ENCODE measurements at regions not wholly inside any gene's neighbourhood (a gene's known extent, or its start where the extent isn't known, plus 50 kb on each side); places are given as distances from the start of the nearest gene placed in this dataset.
A peak's percentile ranks its signal among the peaks of the same experiment; 100 is the strongest.

- intact Hi-C loops (cut with DNase I) = no loop called here
- no peaks in the 10 kb centered on the region for H3K27me3 ChIP-seq (ENCODE audit: insufficient read depth in 3 of 3, low read length in 2 of 3)
- H3K36me3 ChIP-seq (ENCODE audit: insufficient read depth in 1 of 2, low read depth in 1 of 2) = no peaks in the 10 kb centered on the region
- no peak for ATAC-seq
- DNase-seq = peak in 1 of 2 donors; percentile 39
- H3K9me3 ChIP-seq = no peaks in the 10 kb centered on the region
- no peaks in the 10 kb centered on the region for H3K4me1 ChIP-seq
- 72 to 80% (median 72%) methylated on average over 3 of the region's 3 CpGs for WGBS, 3 donors
- no peak for TF ChIP-seq CTCF (IDR thresholded peaks at IDR 0.05)
- H3K4me3 ChIP-seq = no peak overlapping the region
- no peak overlapping the region for H3K27ac ChIP-seq
Observed at GRCh38 chr12:17204289-17205054, 598.5 kb upstream of the LMO3 start.

- no peak for ATAC-seq
- peak in 1 of 2 donors; percentile 15 for DNase-seq
- Histone ChIP-seq H3K36me3 (ENCODE audit: insufficient read depth in 1 of 2, low read depth in 1 of 2) (no peaks in the 10 kb centered on the region), H3K4me3 (no peak overlapping the region), H3K27ac (no peak overlapping the region), H3K9me3 (no peaks in the 10 kb centered on the region), H3K27me3 (ENCODE audit: insufficient read depth in 3 of 3, low read length in 2 of 3) (no peaks in the 10 kb centered on the region), H3K4me1 (no peaks in the 10 kb centered on the region)
- intact Hi-C loops (cut with DNase I) = no loop called here
- no peak for TF ChIP-seq CTCF (IDR thresholded peaks at IDR 0.05)
- WGBS, 3 donors = 74 to 80% (median 75%) methylated on average over 5 of the region's 5 CpGs
Observed at GRCh38 chr12:17203497-17203896, 597.5 kb upstream of the LMO3 start.

GRCh38 chr12:17197971-17198370 lies 592.0 kb upstream of the LMO3 start:
- intact Hi-C loops (cut with DNase I) = no loop called here
- no peak for TF ChIP-seq CTCF (IDR thresholded peaks at IDR 0.05)
- Histone ChIP-seq H3K27ac (no peak overlapping the region), H3K27me3 (ENCODE audit: insufficient read depth in 3 of 3, low read length in 2 of 3) (no peaks in the 10 kb centered on the region), H3K4me3 (no peak overlapping the region), H3K9me3 (no peaks in the 10 kb centered on the region), H3K4me1 (no peaks in the 10 kb centered on the region), H3K36me3 (ENCODE audit: insufficient read depth in 1 of 2, low read depth in 1 of 2) (no peaks in the 10 kb centered on the region)
- 45 to 70% (median 59%) methylated on average over 3 of the region's 3 CpGs for WGBS, 3 donors
- ATAC-seq = no peak
- DNase-seq = no peak

GRCh38 chr12:17192721-17193120 lies 586.8 kb upstream of the LMO3 start:
- no peak for ATAC-seq
- H3K27ac ChIP-seq = no peak overlapping the region
- whole genome bisulfite sequencing, 3 donors = 21 to 53% (median 27%) methylated on average over 1 of the region's 1 CpG

More at GRCh38 chr12:17192721-17193120, 586.8 kb upstream of the LMO3 start:
- no peak for DNase-seq
- intact Hi-C loops (cut with DNase I) = no loop called here
- no peaks in the 10 kb centered on the region for H3K27me3 ChIP-seq (ENCODE audit: insufficient read depth in 3 of 3, low read length in 2 of 3)
- H3K36me3 ChIP-seq (ENCODE audit: insufficient read depth in 1 of 2, low read depth in 1 of 2) = no peaks in the 10 kb centered on the region
- H3K9me3 ChIP-seq = no peaks in the 10 kb centered on the region
- no peaks in the 10 kb centered on the region for H3K4me1 ChIP-seq
- no peak overlapping the region for H3K4me3 ChIP-seq
- TF ChIP-seq CTCF (IDR thresholded peaks at IDR 0.05) = no peak

Measured in psoas muscle (tissue), 7 donors.